ENCODE measurements at regions not wholly inside any gene's neighbourhood (a gene's known extent, or its start where the extent isn't known, plus 50 kb on each side); places are given as distances from the start of the nearest gene placed in this dataset.

- peaks cover 12% of the 10 kb centered on the region; the same call in 1 of the 2 replicates for H3K9me3 ChIP-seq (ENCODE audit: low read length)
- intact Hi-C loops (cut with micrococcal nuclease; ENCODE audit: unreplicated experiment): no loop called here
- no peaks in the 10 kb centered on the region for H3K36me3 ChIP-seq (ENCODE audit: insufficient read depth, low read length)
- TF ChIP-seq EZH2phosphoT487 (IDR thresholded peaks at IDR 0.05; ENCODE audit: borderline replicate concordance, low read depth, low read length) (no peak), CTCF (conservative IDR thresholded peaks at IDR 0.05; ENCODE audit: low read length) (no peak)
- H3K4me2 ChIP-seq (ENCODE audit: low read length): no peak overlapping the region
- ChIA-PET POLR2A (interaction anchor here (0.6 kb wide), 1 partner anchor 11 kb away, joined by 3 read pairs; no protein-coding TSS in a partner anchor), CTCF (ENCODE audit: unreplicated experiment) (no interaction called here)
- no peaks in the 10 kb centered on the region for H3K79me2 ChIP-seq (ENCODE audit: insufficient read depth, low read depth, low read length)
- no peaks in the 10 kb centered on the region for H3K9me2 ChIP-seq (ENCODE audit: insufficient read depth, low read length)
- H3K27ac ChIP-seq (ENCODE audit: low read depth, low read length, poor library complexity, severe bottlenecking): no peak overlapping the region
- H4K20me1 ChIP-seq (ENCODE audit: insufficient read depth, low read length): no peaks in the 10 kb centered on the region
- no TSS peak for BruUV-seq (replicated peaks)
- no peak overlapping the region for H3K4me3 ChIP-seq (ENCODE audit: low read depth, low read length, poor library complexity, severe bottlenecking)
- no peak for DNase-seq (ENCODE audit: low spot score)
- no peaks in the 10 kb centered on the region for H3K4me1 ChIP-seq (ENCODE audit: insufficient read depth, low read length, poor library complexity, severe bottlenecking)
- no peak overlapping the region for H2AFZ ChIP-seq (ENCODE audit: low read length)
Measured at GRCh38 chr4:38294238-38294637, 334.0 kb downstream of the PTTG2 start.

- intact Hi-C loops (cut with micrococcal nuclease; ENCODE audit: unreplicated experiment): no loop called here
- Histone ChIP-seq H3K36me3 (ENCODE audit: insufficient read depth, low read length) (no peaks in the 10 kb centered on the region), H3K4me3 (ENCODE audit: low read depth, low read length, poor library complexity, severe bottlenecking) (no peak overlapping the region), H4K20me1 (ENCODE audit: insufficient read depth, low read length) (no peaks in the 10 kb centered on the region), H3K4me2 (ENCODE audit: low read length) (no peak overlapping the region), H3K79me2 (ENCODE audit: insufficient read depth, low read depth, low read length) (no peaks in the 10 kb centered on the region), H3K27ac (ENCODE audit: low read depth, low read length, poor library complexity, severe bottlenecking) (no peak overlapping the region), H3K4me1 (ENCODE audit: insufficient read depth, low read length, poor library complexity, severe bottlenecking) (no peaks in the 10 kb centered on the region), H2AFZ (ENCODE audit: low read length) (no peak overlapping the region), H3K9me2 (ENCODE audit: insufficient read depth, low read length) (no peaks in the 10 kb centered on the region), H3K9me3 (ENCODE audit: low read length) (peaks cover 20% of the 10 kb centered on the region; the same call in 1 of the 2 replicates)
- DNase-seq (ENCODE audit: low spot score): no peak
- BruUV-seq (replicated peaks): no TSS peak
- TF ChIP-seq EZH2phosphoT487 (IDR thresholded peaks at IDR 0.05; ENCODE audit: borderline replicate concordance, low read depth, low read length) (no peak), CTCF (conservative IDR thresholded peaks at IDR 0.05; ENCODE audit: low read length) (no peak)
- CTCF ChIA-PET (ENCODE audit: unreplicated experiment): no interaction called here
- POLR2A ChIA-PET: no interaction called here
Measured at GRCh38 chr4:38297061-38297460, 336.9 kb downstream of the PTTG2 start.

- intact Hi-C loops (cut with micrococcal nuclease; ENCODE audit: unreplicated experiment): no loop called here
- TF ChIP-seq EZH2phosphoT487 (IDR thresholded peaks at IDR 0.05; ENCODE audit: borderline replicate concordance, low read depth, low read length) (no peak), CTCF (conservative IDR thresholded peaks at IDR 0.05; ENCODE audit: low read length) (no peak)
- no peaks in the 10 kb centered on the region for H3K79me2 ChIP-seq (ENCODE audit: insufficient read depth, low read depth, low read length)
- DNase-seq (ENCODE audit: low spot score): peak; percentile 8
- no peak overlapping the region for H2AFZ ChIP-seq (ENCODE audit: low read length)
- H3K4me2 ChIP-seq (ENCODE audit: low read length): no peak overlapping the region
- no peaks in the 10 kb centered on the region for H3K9me2 ChIP-seq (ENCODE audit: insufficient read depth, low read length)
- H4K20me1 ChIP-seq (ENCODE audit: insufficient read depth, low read length): no peaks in the 10 kb centered on the region
- H3K4me1 ChIP-seq (ENCODE audit: insufficient read depth, low read length, poor library complexity, severe bottlenecking): no peaks in the 10 kb centered on the region
- H3K4me3 ChIP-seq (ENCODE audit: low read depth, low read length, poor library complexity, severe bottlenecking): no peak overlapping the region
- H3K36me3 ChIP-seq (ENCODE audit: insufficient read depth, low read length): no peaks in the 10 kb centered on the region
- no TSS peak for BruUV-seq (replicated peaks)
- ChIA-PET POLR2A (interaction anchor here (0.7 kb wide), 1 partner anchor 297 kb away, joined by 4 read pairs; no protein-coding TSS in a partner anchor), CTCF (ENCODE audit: unreplicated experiment) (no interaction called here)
- H3K27ac ChIP-seq (ENCODE audit: low read depth, low read length, poor library complexity, severe bottlenecking): no peak overlapping the region
- H3K9me3 ChIP-seq (ENCODE audit: low read length): peaks cover 18% of the 10 kb centered on the region; the same call in 1 of the 2 replicates
Measured at GRCh38 chr4:38298868-38299713, 338.9 kb downstream of the PTTG2 start.

All from OCI-LY7 (cell line).